Activated CD4-positive, alpha-beta T cell treated with anti-CD3 and anti-CD28 coated beads for 24 hours (primary cell): ENCODE measurements at regions not wholly inside any gene's neighbourhood (a gene's known extent, or its start where the extent isn't known, plus 50 kb on each side); places are given as distances from the start of the nearest gene placed in this dataset.
"Not testable (repeated sequence)": the region's sequence is repeated elsewhere in the genome, so short reads cannot be mapped to it uniquely, and the experiment has no call there.

Experiments
- DNase-seq, 2 donors: peaks; one replicate each; pipeline ENCODE4 v3.0.0-alpha.2; 2020; ENCODE audit warnings: low read depth in 2 of 2

GRCh38 chr14:106133126-106133525, 606.7 kb downstream of the TMEM121 start:
- not testable (repeated sequence) for DNase-seq

DNA sequence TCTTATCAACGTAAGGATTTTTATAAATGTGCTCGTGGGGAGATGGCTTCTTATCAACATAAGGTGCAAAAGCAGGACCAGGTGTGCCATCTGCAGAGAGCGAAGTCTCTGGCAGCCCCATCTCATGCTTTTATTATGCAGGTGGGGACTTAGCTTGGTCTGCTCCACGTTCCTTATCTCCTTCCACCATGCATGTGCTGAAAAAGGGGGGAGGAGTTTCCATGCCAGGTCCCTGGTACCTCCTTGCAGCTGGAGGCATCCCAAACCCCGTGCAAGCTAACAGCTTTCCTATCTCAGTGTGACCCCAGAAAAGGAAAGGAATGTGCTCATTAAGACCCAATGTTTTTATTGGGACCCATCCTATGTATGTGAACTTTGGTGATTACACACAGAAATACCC, 608.5 kb downstream of the TMEM121 start:
- no peak for DNase-seq

DNA sequence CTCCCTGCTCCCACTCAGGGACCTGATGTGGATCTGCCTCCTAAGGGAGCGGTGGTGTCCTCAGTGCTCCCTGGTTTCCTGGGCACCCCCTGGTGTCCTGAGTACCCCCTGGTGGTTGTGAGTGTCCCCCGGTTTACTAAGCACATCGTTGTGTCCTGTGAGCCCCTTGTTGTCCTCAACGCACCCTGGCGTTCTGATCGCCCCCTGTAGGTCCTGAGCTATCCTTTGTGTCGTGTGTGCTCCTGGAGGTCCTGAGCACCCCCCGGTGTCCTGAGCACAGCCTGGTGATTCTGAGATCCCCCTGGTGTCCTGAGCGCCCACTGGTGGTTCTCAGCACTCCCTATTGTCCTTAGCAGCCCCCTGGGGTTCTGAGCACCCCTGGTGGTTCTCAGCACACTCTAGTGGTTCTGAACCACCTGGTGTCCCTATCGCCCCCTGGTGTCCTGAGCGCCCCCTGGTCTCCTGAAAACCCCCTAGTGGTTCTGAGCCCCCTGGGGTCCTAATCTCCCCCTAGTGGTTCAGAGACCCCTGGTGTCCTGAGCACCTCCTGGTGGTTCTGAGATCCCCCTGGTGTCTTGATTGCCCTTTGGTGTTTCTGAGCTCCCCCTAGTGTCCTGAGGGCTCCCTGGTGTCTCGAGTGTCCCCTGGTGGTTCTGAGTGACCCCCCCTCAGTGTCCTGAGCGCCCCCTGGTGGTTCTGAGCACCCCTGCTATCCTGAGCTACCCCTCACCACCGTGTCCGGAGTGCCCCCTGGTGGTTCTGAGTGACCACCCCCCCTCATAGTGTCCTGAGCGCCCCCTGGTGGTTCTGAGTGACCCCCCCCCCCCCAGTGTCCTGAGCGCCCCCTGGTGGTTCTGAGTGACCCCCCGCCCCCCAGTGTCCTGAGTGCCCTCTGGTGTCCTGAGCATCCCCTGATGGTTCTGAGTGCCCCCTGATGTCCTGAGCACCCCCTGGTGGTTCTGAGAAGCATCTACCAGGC, 615.1 kb downstream of the TMEM121 start:
- peak; percentile 34 to 44 for DNase-seq

GRCh38 chr14:106145731-106146130, 619.3 kb downstream of the TMEM121 start:
- DNase-seq: not testable (repeated sequence)

DNA sequence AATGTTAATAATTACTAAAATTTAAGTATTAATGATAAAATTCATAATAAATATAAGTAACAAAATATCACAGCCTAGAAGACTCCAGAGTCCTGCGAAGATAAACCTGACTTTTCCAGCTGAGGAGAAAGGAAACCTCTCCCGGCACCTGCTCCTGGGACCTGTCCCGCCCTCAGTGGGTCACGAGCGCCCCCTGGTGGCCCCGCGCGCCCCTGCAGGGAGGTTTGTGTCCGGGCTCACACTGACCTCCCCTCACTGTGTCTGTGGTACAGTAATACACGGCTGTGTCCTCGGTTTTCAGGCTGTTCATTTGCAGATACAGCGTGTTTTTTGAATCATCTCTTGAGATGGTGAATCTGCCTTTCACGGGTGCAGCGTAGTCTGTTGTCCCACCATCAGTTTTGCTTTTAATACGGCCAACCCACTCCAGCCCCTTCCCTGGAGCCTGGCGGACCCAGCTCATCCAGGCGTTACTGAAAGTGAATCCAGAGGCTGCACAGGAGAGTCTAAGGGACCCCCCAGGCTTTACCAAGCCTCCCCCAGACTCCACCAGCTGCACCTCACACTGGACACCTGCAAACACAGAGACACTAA, 627.1 kb downstream of the TMEM121 start:
- DNase-seq: peak; percentile 82

DNA sequence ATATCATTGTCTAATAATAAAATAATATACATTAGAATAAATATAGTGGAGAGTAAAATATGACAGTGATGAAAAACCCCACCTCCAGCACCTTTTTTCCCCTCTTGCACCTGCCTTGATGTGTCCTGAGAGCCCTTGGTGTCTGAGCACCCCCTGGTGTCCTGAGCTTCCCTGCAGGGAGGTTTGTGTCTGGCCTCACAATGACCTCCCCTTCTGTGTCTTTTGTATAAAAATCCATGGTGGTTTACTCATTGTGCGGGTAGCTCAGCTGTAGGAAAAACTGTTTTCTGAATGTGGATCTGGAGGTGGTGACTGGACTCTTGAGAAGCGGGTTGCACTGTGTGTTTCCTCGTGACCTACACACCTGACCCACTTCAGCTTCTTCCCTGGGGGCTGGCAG, 636.9 kb downstream of the TMEM121 start:
- no peak for DNase-seq

DNA sequence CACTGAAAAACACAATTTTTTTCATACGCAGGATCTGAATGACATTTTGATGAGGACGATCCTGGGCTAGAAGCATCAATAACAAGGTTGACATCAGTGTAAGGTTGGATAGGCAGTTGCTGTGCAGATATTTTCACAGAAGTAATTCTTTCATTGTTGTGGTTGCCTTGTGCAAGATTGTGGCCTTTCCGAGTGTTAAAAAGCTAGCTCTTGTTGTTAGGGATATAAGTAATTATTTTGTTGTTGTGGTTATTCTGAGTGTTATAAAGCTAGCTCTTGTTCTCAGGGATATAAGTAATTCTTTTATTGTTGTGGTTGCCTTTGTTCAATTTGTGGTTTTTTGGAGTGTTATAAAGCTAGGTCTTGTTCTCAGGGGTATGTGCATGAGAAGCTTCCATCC, 637.4 kb downstream of the TMEM121 start:
- DNase-seq: not testable (repeated sequence)

DNA sequence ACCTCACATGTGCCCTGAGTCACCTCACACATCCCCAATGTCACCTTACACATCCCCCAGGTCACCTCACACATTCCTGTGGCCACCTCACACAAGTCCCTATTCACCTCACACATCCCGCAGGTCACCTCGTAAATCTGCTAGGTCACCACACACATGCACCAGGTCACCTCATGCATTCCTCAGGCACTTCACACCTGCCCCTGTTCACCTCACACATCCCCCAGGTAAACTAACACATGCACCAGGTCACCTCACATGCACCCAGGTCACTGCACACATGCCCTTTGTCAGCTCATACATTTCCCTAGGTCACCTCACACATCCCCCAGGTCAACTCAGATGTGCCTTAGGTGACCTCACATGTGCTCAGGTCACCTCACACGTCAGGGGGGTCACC, 639.8 kb downstream of the TMEM121 start:
- DNase-seq: no peak

DNA sequence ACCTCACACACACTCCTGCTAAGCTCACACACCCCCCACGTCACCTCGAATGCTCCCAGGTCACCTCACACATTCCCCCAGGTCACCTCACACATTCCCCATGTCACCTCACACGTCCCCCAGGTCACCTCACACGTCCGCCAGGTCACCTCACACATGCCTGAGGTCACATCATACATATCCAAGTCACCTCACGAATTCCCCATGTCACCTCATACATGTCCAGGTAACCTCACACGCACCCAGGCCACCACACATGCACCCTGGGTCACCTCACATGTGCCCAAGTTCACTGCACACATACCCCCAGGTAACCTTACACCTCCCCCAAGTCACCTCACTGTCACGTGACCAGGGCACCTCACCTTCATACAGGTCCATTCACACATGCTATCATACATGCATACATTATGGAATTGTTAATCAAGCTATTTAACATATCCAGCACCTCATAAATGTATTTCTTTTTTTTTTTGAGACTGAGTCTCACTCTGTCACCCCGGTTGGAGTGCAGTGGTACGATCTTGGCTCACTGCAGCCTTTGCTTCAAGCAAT, 640.3 kb downstream of the TMEM121 start:
- DNase-seq: no peak

GRCh38 chr14:106170163-106170658, 643.8 kb downstream of the TMEM121 start:
- DNase-seq: peak; percentile 55 to 62

GRCh38 chr14:106174206-106174605, 647.8 kb downstream of the TMEM121 start:
- peak in 1 of 2 donors; percentile 23 for DNase-seq

- not testable (repeated sequence) for DNase-seq
Observed at GRCh38 chr14:106177266-106178246, 651.2 kb downstream of the TMEM121 start.

DNA sequence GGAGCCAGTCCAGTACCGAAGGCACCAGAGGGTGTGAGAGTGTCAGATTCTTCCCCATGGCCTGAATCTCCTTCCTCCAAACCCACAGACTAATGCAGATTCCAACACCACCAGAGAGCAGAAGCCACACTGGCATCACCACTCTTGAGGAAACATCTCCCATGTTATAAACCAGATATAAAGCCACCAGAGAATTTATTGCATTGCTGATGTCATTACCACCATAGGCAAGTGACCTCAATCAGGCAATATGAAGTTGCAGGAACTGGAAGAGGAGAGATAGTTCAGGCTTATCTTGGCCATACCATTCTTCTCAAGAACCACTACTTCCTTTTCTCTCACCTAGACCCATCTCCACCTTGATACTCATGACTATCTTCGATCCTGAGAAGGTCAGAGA, 653.4 kb downstream of the TMEM121 start:
- no peak for DNase-seq

GRCh38 chr14:106184771-106185170, 658.4 kb downstream of the TMEM121 start:
- peak; percentile 37 to 44 for DNase-seq

DNA sequence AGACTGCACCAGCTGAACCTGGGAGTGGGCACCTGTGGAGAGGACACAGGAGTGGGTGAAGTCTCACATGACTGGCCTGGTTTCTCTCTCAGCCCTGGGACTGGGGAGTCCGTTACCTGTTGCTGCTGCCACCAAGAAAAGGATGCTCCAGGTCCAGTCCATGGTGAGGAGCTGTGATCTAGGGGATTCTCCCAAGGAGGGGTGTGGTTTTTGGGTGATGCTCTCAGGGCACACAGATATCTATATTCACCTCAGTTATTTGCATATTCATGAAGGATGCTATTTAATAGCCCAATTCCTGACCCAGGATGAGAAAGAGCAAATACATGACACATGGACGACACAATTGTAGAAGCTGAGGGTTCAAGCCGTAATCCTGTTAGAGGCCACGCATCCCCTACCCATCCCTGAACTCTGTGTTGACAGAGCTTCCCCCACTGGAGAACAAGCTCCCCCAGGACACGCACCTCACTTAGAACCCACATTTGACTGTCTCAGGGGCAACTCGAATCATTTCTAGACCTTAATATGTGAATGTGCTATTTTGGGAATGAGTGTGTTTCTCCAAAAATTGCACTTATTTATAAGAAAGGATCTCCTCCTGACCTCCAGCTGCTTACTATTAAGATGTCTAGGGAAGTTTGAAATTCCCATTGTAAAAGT, 658.9 kb downstream of the TMEM121 start:
- DNase-seq: not testable (repeated sequence)

DNA sequence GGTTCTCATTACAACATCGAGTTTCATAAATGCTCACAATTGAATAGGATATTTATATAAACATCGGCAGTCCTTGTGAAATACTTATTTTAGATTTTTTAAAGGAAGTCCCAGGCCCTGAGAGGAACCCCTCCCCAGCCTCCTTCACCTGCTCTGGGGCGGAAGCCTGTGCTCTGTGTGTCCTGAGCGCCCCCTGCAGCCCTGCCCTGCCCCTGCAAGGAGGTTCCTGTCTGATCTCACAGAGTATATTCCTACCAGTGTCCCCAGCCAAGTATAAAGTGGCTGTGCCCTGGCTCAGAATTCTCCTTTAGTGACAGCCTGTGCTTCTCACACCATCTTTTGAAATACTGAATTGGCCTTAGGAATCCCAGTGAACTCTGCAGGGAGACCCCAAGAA, 659.5 kb downstream of the TMEM121 start:
- peak; percentile 39 to 54 for DNase-seq

GRCh38 chr14:106187216-106187615, 660.8 kb downstream of the TMEM121 start:
- DNase-seq: no peak

GRCh38 chr14:106192701-106193100, 666.3 kb downstream of the TMEM121 start:
- DNase-seq: not testable (repeated sequence)

GRCh38 chr14:106196459-106196858, 670.1 kb downstream of the TMEM121 start:
- peak; percentile 63 to 75 for DNase-seq

DNA sequence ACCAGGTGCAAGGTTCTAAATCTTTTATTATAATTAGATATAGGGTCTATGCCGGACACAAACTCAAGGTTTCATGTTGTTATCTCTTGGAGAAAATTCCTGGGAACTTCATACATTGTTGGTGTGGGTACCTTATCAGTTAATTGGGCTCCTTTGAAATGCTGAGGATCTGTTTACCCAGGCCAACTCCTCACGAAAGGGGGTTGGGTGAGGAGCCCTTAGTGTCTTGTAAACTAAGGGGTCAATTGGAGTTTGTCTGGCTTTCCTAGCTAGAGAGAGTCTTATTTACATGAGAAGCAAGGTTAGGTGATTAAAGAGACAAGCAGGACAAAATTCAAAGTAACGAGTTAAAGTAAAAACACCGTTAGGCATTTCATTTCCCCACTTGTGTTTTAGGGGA, 670.9 kb downstream of the TMEM121 start:
- not testable (repeated sequence) for DNase-seq

- DNase-seq: no peak
Observed at GRCh38 chr14:106199097-106199496, 672.7 kb downstream of the TMEM121 start.
